ENCODE measurements at regions not wholly inside any gene's neighbourhood (a gene's known extent, or its start where the extent isn't known, plus 50 kb on each side); places are given as distances from the start of the nearest gene placed in this dataset.

- FAIRE-seq (no peak), DNase-seq (ENCODE audit: low spot score) (no peak), ATAC-seq (no peak)
- H3K9ac ChIP-seq (ENCODE audit: insufficient read depth, low read depth, low read length) = no peak overlapping the region
- H3K27me3 ChIP-seq (ENCODE audit: control insufficient read depth in 1 of 2, insufficient read depth in 2 of 2, low read length in 2 of 2) = no peaks in the 10 kb centered on the region
- H4K20me1 ChIP-seq (ENCODE audit: insufficient read depth, low read length) = no peaks in the 10 kb centered on the region
- H2AFZ ChIP-seq (ENCODE audit: low read length) = no peak overlapping the region
- no TSS peak for BruUV-seq (replicated peaks)
- in situ Hi-C loops (cut with HindIII; ENCODE audit: extremely low pct_ligation_motif_present, low pct_unique_long_range_greater_than_20kb) = no loop called here
- intact Hi-C loops (cut with micrococcal nuclease; ENCODE audit: unreplicated experiment) = no loop called here
- CTCF ChIA-PET (ENCODE audit: low intra/inter-chr PET ratio, low total read pairs) = interaction anchor here (1.7 to 2.2 kb wide), 2 partner anchors 43 to 45 kb away, joined by 7 to 19 read pairs; no protein-coding TSS in a partner anchor
- no peaks in the 10 kb centered on the region for H3K9me3 ChIP-seq (ENCODE audit: low read length)
- H3K79me2 ChIP-seq (ENCODE audit: insufficient read depth, low read length) = no peaks in the 10 kb centered on the region
- H3K36me3 ChIP-seq (replicated peaks in 1 of 2; ENCODE audit: control insufficient read depth in 1 of 2, insufficient read depth in 2 of 2, low read length in 2 of 2) = no peaks in the 10 kb centered on the region
- POLR2A ChIA-PET = no interaction called here
- no peak overlapping the region for H3K27ac ChIP-seq (ENCODE audit: extremely low read length, insufficient read depth, low read length)
- TF ChIP-seq, protein P1, sequence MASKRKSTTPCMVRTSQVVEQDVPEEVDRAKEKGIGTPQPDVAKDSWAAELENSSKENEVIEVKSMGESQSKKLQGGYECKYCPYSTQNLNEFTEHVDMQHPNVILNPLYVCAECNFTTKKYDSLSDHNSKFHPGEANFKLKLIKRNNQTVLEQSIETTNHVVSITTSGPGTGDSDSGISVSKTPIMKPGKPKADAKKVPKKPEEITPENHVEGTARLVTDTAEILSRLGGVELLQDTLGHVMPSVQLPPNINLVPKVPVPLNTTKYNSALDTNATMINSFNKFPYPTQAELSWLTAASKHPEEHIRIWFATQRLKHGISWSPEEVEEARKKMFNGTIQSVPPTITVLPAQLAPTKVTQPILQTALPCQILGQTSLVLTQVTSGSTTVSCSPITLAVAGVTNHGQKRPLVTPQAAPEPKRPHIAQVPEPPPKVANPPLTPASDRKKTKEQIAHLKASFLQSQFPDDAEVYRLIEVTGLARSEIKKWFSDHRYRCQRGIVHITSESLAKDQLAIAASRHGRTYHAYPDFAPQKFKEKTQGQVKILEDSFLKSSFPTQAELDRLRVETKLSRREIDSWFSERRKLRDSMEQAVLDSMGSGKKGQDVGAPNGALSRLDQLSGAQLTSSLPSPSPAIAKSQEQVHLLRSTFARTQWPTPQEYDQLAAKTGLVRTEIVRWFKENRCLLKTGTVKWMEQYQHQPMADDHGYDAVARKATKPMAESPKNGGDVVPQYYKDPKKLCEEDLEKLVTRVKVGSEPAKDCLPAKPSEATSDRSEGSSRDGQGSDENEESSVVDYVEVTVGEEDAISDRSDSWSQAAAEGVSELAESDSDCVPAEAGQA (IDR thresholded peaks at IDR 0.05; ENCODE audit: low read depth) = no peak
- TF ChIP-seq, protein P1 (CRISPR knock-in tag; IDR thresholded peaks at IDR 0.05; ENCODE audit: borderline replicate concordance) = no peak
- TF ChIP-seq SATB2 (CRISPR knock-in tag; IDR thresholded peaks at IDR 0.05) = no peak
- TF ChIP-seq ZNF354B (CRISPR knock-in tag; IDR thresholded peaks at IDR 0.05) = no peak
- TF ChIP-seq ZMYM3 (CRISPR knock-in tag; IDR thresholded peaks at IDR 0.05) = no peak
- no peak for TF ChIP-seq NFRKB (IDR thresholded peaks at IDR 0.05)
- TF ChIP-seq ZNF10 (CRISPR knock-in tag; IDR thresholded peaks at IDR 0.05; ENCODE audit: borderline replicate concordance, low read depth) = no peak
- TF ChIP-seq HNRNPUL1 (IDR thresholded peaks at IDR 0.05; ENCODE audit: low read depth, low read length) = no peak
- TF ChIP-seq PRPF4 (IDR thresholded peaks at IDR 0.05; ENCODE audit: low read depth, low read length, poor library complexity, severe bottlenecking) = no peak
- no peak for TF ChIP-seq RELA (CRISPR knock-in tag; IDR thresholded peaks at IDR 0.05)
- no peak for TF ChIP-seq MAFF (IDR thresholded peaks at IDR 0.05; ENCODE audit: low read depth, low read length)
- no peak overlapping the region for H3K4me2 ChIP-seq (ENCODE audit: low read depth, low read length)
- peaks cover 13% of the 10 kb centered on the region for H3K4me1 ChIP-seq (ENCODE audit: insufficient read depth, low read length)
- WGBS (ENCODE audit: low lambda C conversion rate) = 50% methylated on average over 4 of the region's 4 CpGs
- no peak overlapping the region for H3K4me3 ChIP-seq (replicated peaks in 1 of 3; ENCODE audit: insufficient read depth in 1 of 3, low read depth in 2 of 3, low read length in 3 of 3)
Observed at GRCh38 chr14:22433069-22433468, 156.0 kb downstream of the DAD1 start.

All from HepG2 (cell line).